H9 (cell line): ENCODE measurements at regions not wholly inside any gene's neighbourhood (a gene's known extent, or its start where the extent isn't known, plus 50 kb on each side); places are given as distances from the start of the nearest gene placed in this dataset.

Experiments
- DNase-seq: peaks from one replicate; pipeline ENCODE4 v3.0.0-alpha.2; 2017
- H2AFZ ChIP-seq: one replicate; pipeline ENCODE4 v1.6.1; 2013; ENCODE audit warnings: mild to moderate bottlenecking, low read length, control low read depth, moderate library complexity
- H2AK5ac ChIP-seq: 2 replicates; pipeline ENCODE4 v1.6.1; 2013; ENCODE audit warnings: low read length, control low read depth, mixed read lengths; ENCODE audit not compliant: insufficient read length
- H2BK120ac ChIP-seq: one replicate; pipeline ENCODE4 v1.6.1; 2013; ENCODE audit warnings: low read depth, mild to moderate bottlenecking, low read length, control low read depth, inconsistent platforms; ENCODE audit not compliant: poor library complexity, severe bottlenecking
- H2BK12ac ChIP-seq: 2 replicates; pipeline ENCODE4 v1.6.1; 2013; ENCODE audit warnings: low read length, control low read depth, mixed read lengths, low read depth; ENCODE audit not compliant: insufficient read length
- H2BK15ac ChIP-seq: 2 replicates; pipeline ENCODE4 v1.6.1; 2013; ENCODE audit warnings: low read depth, low read length, control low read depth
- H2BK20ac ChIP-seq: one replicate; pipeline ENCODE4 v1.6.1; 2013; ENCODE audit warnings: low read depth, mild to moderate bottlenecking, low read length, control low read depth, inconsistent platforms; ENCODE audit not compliant: poor library complexity, severe bottlenecking
- H2BK5ac ChIP-seq: 2 replicates; pipeline ENCODE4 v1.6.1; 2013; ENCODE audit warnings: low read length, control low read depth, mixed read lengths; ENCODE audit not compliant: insufficient read length
- H3K14ac ChIP-seq: 2 replicates; pipeline ENCODE4 v1.6.1; 2013; ENCODE audit warnings: low read length, control low read depth; ENCODE audit not compliant: insufficient read depth
- H3K18ac ChIP-seq: 2 replicates; pipeline ENCODE4 v1.6.1; 2013; ENCODE audit warnings: low read depth, mild to moderate bottlenecking, mixed read lengths, low read length, control low read depth; ENCODE audit not compliant: insufficient read length
- H3K23ac ChIP-seq: 2 replicates; pipeline ENCODE4 v1.6.1; 2013; ENCODE audit warnings: low read length, control low read depth, mixed read lengths, low read depth; ENCODE audit not compliant: insufficient read length
- H3K23me2 ChIP-seq: 2 replicates; pipeline ENCODE4 v1.6.1; 2013; ENCODE audit warnings: low read depth, mild to moderate bottlenecking, mixed read lengths, low read length, control low read depth; ENCODE audit not compliant: insufficient read length, poor library complexity, severe bottlenecking
- H3K27ac ChIP-seq: 2 replicates; pipeline ENCODE4 v1.5.1; 2013; ENCODE audit warnings: low read length, control low read depth, mixed read lengths, low read depth; ENCODE audit not compliant: insufficient read length
- H3K27me3 ChIP-seq: 2 replicates; pipeline ENCODE4 v1.6.1; 2013; ENCODE audit warnings: low read length, control low read depth, inconsistent platforms; ENCODE audit not compliant: insufficient read depth
- H3K4ac ChIP-seq: 2 replicates; pipeline ENCODE4 v1.6.1; 2013; ENCODE audit warnings: low read depth, mild to moderate bottlenecking, control low read depth, inconsistent platforms, low read length, moderate library complexity
- H3K4me1 ChIP-seq: 2 replicates; pipeline ENCODE4 v1.6.1; 2013; ENCODE audit warnings: low read length, control low read depth, inconsistent platforms; ENCODE audit not compliant: insufficient read depth
- H3K4me2 ChIP-seq: 2 replicates; pipeline ENCODE4 v1.6.1; 2013; ENCODE audit warnings: low read length, control low read depth, mixed read lengths; ENCODE audit not compliant: insufficient read length, insufficient read depth
- H3K56ac ChIP-seq: 2 replicates; pipeline ENCODE4 v1.6.1; 2013; ENCODE audit warnings: low read depth, mild to moderate bottlenecking, mixed read lengths, low read length, control low read depth; ENCODE audit not compliant: insufficient read length
- H3K79me1 ChIP-seq: 2 replicates; pipeline ENCODE4 v1.6.1; 2013; ENCODE audit warnings: low read depth, mild to moderate bottlenecking, moderate library complexity, low read length, control low read depth, inconsistent platforms; ENCODE audit not compliant: insufficient read depth, poor library complexity, severe bottlenecking
- H3K79me2 ChIP-seq: 2 replicates; pipeline ENCODE4 v1.6.1; 2013; ENCODE audit warnings: low read length, control low read depth, inconsistent platforms; ENCODE audit not compliant: insufficient read depth
- H3K9ac ChIP-seq: 2 replicates; pipeline ENCODE4 v1.6.1; 2013; ENCODE audit warnings: low read length, control low read depth, mixed read lengths; ENCODE audit not compliant: insufficient read length; ENCODE audit errors: extremely low read depth
- H3K9me3 ChIP-seq: one replicate; pipeline ENCODE4 v1.6.1; 2013; ENCODE audit warnings: low read depth, low read length, inconsistent platforms; ENCODE audit not compliant: control insufficient read depth
- H3T11ph ChIP-seq: one replicate; pipeline ENCODE4 v1.6.1; 2013; ENCODE audit warnings: mild to moderate bottlenecking, low read length, control low read depth, inconsistent platforms
- H4K20me1 ChIP-seq: one replicate; pipeline ENCODE4 v1.6.1; 2013; ENCODE audit not compliant: control insufficient read depth, insufficient read length, insufficient read depth
- H4K5ac ChIP-seq: 2 replicates; pipeline ENCODE4 v1.6.1; 2013; ENCODE audit warnings: low read depth, mild to moderate bottlenecking, mixed read lengths, low read length, control low read depth; ENCODE audit not compliant: insufficient read length
- H4K8ac ChIP-seq: replicated peaks from 2 replicates; pipeline ENCODE4 v1.6.1; 2013; ENCODE audit warnings: low read length, control low read depth, mixed read lengths, low read depth; ENCODE audit not compliant: insufficient read length
- H4K91ac ChIP-seq: 2 replicates; pipeline ENCODE4 v1.6.1; 2013; ENCODE audit warnings: low read depth, mild to moderate bottlenecking, moderate library complexity, mixed read lengths, low read length, control low read depth; ENCODE audit not compliant: insufficient read length
- H3K27ac Mint-ChIP-seq, 3 experiments: 2 replicates in 2 of 3; 3 replicates in 1 of 3; pipeline ENCODE4 v1.8.0; 2020 to 2021; ENCODE audit warnings: mixed read lengths in 3 of 3, mild to moderate bottlenecking in 1 of 3, moderate library complexity in 1 of 3
- H3K27me3 Mint-ChIP-seq: 2 replicates; pipeline ENCODE4 v1.8.0; 2021; ENCODE audit warnings: low read depth, mild to moderate bottlenecking, moderate library complexity, mixed read lengths
- H3K36me3 Mint-ChIP-seq, 3 experiments: 2 replicates in 2 of 3; 3 replicates in 1 of 3; pipeline ENCODE4 v1.8.0; 2020 to 2021; ENCODE audit warnings: low read depth in 3 of 3, mixed read lengths in 3 of 3; ENCODE audit not compliant: insufficient read depth in 1 of 3
- H3K4me1 Mint-ChIP-seq, 2 experiments: 2 replicates each; pipeline ENCODE4 v1.8.0; 2020; ENCODE audit warnings: mixed read lengths in 2 of 2
- H3K4me3 Mint-ChIP-seq, 2 experiments: 2 replicates in 1 of 2; 3 replicates in 1 of 2; pipeline ENCODE4 v1.8.0; 2020 to 2021; ENCODE audit warnings: mild to moderate bottlenecking in 2 of 2, mixed read lengths in 2 of 2, moderate library complexity in 1 of 2
- H3K9me3 Mint-ChIP-seq, 2 experiments: 2 replicates in 1 of 2; 3 replicates in 1 of 2; pipeline ENCODE4 v1.8.0; 2020; ENCODE audit warnings: mild to moderate bottlenecking in 2 of 2, mixed read lengths in 2 of 2, moderate library complexity in 1 of 2
- CTCF ChIP-seq: fragments of 200-600 bp; sonication (generic); conservative IDR thresholded peaks from 3 replicates; pipeline ENCODE4 v1.8.0; 2021; ENCODE audit warnings: antibody characterized with exemption, mild to moderate bottlenecking
- WGBS: extraction: QIAGEN DNeasy Blood & Tissue Kit; methylation state at CpG from one replicate; pipeline ENCODE4 v1.1.7; 2013; ENCODE audit warnings: missing lambda C conversion rate, low lambda C conversion rate, mixed read lengths; ENCODE audit not compliant: insufficient read length; ENCODE audit errors: extremely low coverage; 5-methylcytosine and 5-hydroxymethylcytosine counted together

GRCh38 chr2:235343156-235343774 is 150.6 kb upstream of the AGAP1 start:
- Histone ChIP-seq H3K9ac (no peak overlapping the region), H3K4me2 (no peak overlapping the region), H3K27ac (no peak overlapping the region), H4K20me1 (peaks cover 3% of the 10 kb centered on the region), H2AK5ac (no peak overlapping the region), H2BK20ac (no peak overlapping the region), H2BK15ac (no peak overlapping the region), H3K9me3 (no peaks in the 10 kb centered on the region), H3K56ac (no peak overlapping the region), H2AFZ (no peak overlapping the region), H3K14ac (no peak overlapping the region), H2BK5ac (no peak overlapping the region), H3K27me3 (no peaks in the 10 kb centered on the region), H4K8ac (no peak overlapping the region), H3K4me1 (no peaks in the 10 kb centered on the region), H3K79me2 (no peaks in the 10 kb centered on the region), H3K23ac (no peak overlapping the region), H2BK12ac (no peak overlapping the region), H3K18ac (no peak overlapping the region), H4K91ac (no peak overlapping the region), H3T11ph (no peak overlapping the region), H4K5ac (no peak overlapping the region), H3K4ac (no peak overlapping the region), H2BK120ac (no peak overlapping the region), H3K79me1 (no peaks in the 10 kb centered on the region), H3K23me2 (no peaks in the 10 kb centered on the region)
- no peaks in the 10 kb centered on the region for H3K4me1 Mint-ChIP-seq
- no peak overlapping the region for H3K4me3 Mint-ChIP-seq
- peaks cover 0 to 5% (median 2%) of the 10 kb centered on the region in 3 experiments; a peak in 2 of 7 replicates for H3K36me3 Mint-ChIP-seq
- no peak for TF ChIP-seq CTCF
- DNase-seq = no peak
- peaks cover 6% of the 10 kb centered on the region for H3K27me3 Mint-ChIP-seq
- H3K9me3 Mint-ChIP-seq = peaks cover 12 to 14% of the 10 kb centered on the region in 2 experiments; a peak in 4 of 5 replicates
- WGBS = no CpG with 5 or more reads among the region's 9 CpGs
- H3K27ac Mint-ChIP-seq = 0 out of 7 replicates have a peak overlapping the region, but pooled peaks of 1 of the 3 experiments have one; percentile 33
